ENCODE measurements at regions not wholly inside any gene's neighbourhood (a gene's known extent, or its start where the extent isn't known, plus 50 kb on each side); places are given as distances from the start of the nearest gene placed in this dataset.

DNA sequence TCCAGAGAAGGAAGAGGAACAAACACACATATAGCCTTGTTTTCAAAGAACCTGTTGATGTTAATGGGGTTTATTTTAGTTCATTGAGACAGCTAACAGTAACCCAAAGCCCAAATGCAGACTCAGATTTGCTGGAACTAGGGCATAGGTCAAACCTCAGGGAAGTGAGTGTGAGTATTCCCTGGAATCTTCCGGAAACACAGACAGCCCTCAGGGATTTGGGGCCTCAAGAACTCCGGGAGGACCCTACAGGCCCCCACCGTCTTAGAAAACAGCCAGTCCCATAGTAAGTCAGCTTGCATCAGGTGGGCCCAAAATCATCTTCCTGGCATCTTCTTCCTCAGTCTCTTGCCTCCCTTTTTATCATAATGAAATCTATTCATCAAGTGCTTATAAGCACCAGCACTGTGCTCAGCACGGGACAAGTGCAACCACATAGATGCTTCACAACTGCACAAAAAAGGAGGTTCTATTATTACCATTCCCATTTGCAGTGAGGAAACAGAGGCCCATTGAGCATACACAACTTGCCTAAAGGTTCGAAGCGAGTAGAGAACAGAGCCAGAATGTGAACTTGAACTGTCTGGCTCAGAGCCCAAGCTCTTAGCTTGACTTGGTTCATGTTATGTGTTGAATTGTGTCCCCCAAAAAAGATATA lies 50.2 kb upstream of the BCL11A start:
- TF ChIP-seq, protein P1, sequence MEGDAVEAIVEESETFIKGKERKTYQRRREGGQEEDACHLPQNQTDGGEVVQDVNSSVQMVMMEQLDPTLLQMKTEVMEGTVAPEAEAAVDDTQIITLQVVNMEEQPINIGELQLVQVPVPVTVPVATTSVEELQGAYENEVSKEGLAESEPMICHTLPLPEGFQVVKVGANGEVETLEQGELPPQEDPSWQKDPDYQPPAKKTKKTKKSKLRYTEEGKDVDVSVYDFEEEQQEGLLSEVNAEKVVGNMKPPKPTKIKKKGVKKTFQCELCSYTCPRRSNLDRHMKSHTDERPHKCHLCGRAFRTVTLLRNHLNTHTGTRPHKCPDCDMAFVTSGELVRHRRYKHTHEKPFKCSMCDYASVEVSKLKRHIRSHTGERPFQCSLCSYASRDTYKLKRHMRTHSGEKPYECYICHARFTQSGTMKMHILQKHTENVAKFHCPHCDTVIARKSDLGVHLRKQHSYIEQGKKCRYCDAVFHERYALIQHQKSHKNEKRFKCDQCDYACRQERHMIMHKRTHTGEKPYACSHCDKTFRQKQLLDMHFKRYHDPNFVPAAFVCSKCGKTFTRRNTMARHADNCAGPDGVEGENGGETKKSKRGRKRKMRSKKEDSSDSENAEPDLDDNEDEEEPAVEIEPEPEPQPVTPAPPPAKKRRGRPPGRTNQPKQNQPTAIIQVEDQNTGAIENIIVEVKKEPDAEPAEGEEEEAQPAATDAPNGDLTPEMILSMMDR (IDR thresholded peaks at IDR 0.05), result no peak
- TF ChIP-seq POLR2A (IDR thresholded peaks at IDR 0.05), result no peak

Measured in lower leg skin (tissue), 3 donors.